IPS-18c (cell line): ENCODE measurements at regions not wholly inside any gene's neighbourhood (a gene's known extent, or its start where the extent isn't known, plus 50 kb on each side); places are given as distances from the start of the nearest gene placed in this dataset.

Source experiments
- H3K4me3 ChIP-seq: 2 replicates; pipeline ENCODE4 v1.7.0; 2013; ENCODE audit warnings: low read depth, mild to moderate bottlenecking, low read length, moderate library complexity; ENCODE audit not compliant: insufficient read depth
- H3K9me3 ChIP-seq: one replicate; pipeline ENCODE4 v1.6.1; 2013; ENCODE audit warnings: mild to moderate bottlenecking, low read length, moderate library complexity; ENCODE audit not compliant: control insufficient read depth, insufficient read depth

GRCh38 chr16:49095539-49095938 is 186.1 kb downstream of the CBLN1 start:
- Histone ChIP-seq H3K9me3 (no peaks in the 10 kb centered on the region), H3K4me3 (no peak overlapping the region)

DNA sequence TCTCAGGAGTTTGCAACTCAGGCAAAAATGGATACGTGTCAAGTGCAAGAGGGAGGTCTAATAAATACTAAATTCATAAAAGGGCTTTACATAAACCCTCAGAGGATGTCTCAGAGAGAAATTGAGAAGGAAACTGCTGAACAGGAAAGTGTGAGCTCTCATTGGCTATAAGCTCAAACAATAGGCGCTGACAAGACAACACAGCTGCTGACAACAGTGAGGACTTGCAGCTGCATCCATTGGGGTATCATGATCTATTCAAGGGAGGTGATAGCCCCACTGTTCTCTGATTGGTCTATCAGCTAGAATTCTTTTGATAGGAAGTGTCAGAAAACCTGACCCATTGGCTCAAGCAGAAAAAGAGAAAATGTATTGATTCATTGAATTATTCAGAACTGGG is 187.2 kb downstream of the CBLN1 start:
- H3K9me3 ChIP-seq: no peaks in the 10 kb centered on the region
- no peak overlapping the region for H3K4me3 ChIP-seq

- no peak overlapping the region for H3K4me3 ChIP-seq
- H3K9me3 ChIP-seq: no peaks in the 10 kb centered on the region
These were observed 187.7 kb downstream of the CBLN1 start for GRCh38 chr16:49093939-49094338.

GRCh38 chr16:49092704-49093103 is 188.9 kb downstream of the CBLN1 start:
- no peaks in the 10 kb centered on the region for H3K9me3 ChIP-seq
- no peak overlapping the region for H3K4me3 ChIP-seq

DNA sequence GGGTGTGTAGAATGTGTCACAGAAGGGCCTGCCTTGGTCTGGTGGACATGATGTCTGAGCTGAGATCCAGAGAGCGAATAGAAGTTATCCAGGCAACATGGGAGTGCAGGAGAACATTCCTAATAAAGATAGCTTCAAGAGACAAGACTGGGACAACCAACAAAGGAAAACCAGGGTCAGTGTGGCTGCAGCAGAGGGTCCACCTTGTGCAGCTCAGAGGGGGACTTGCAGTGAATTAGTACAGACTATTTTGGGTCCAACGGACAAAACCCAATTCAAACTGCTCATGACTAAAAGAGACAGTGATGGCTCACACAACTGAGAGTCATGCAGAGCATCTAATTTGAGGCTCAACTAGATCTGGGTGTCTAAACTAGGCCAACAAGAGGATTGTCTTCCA is 192.1 kb downstream of the CBLN1 start:
- Histone ChIP-seq H3K4me3 (no peak overlapping the region), H3K9me3 (no peaks in the 10 kb centered on the region)

- Histone ChIP-seq H3K4me3 (no peak overlapping the region), H3K9me3 (no peaks in the 10 kb centered on the region)
These were observed 192.6 kb downstream of the CBLN1 start for GRCh38 chr16:49089039-49089438.

- Histone ChIP-seq H3K4me3 (no peak overlapping the region), H3K9me3 (no peaks in the 10 kb centered on the region)
These were observed 196.0 kb downstream of the CBLN1 start for GRCh38 chr16:49085686-49086085.

DNA sequence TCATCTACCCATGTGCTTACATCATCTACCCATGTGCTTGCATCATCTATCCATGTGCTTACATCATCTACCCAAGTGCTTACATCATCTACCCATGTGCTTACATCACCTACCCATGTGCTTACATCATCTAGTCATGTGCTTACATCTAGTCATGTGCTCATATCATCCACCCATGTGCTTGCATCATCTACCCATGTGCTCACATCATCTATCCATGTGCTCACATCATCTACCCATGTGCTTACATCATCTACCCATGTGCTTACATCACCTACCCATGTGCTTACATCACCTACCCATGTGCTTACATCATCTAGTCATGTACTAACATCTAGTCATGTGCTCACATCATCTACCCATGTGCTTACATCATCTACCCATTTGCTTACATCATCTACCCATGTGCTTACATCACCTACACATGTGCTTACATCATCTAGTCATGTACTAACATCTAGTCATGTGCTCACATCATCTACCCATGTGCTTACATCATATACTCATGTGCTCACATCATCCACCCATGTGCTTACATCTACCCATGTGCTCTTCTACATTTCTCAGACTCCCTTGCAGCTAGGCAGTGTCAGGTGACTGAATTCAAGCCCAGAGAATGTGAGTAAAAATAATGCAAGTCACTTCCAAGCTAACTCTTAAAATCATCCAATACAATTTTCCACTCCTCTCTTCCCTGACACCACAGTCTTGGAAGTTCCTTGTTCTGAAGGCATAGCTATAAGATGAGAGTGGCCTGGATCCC is 196.8 kb downstream of the CBLN1 start:
- no peak overlapping the region for H3K4me3 ChIP-seq
- H3K9me3 ChIP-seq: no peaks in the 10 kb centered on the region

GRCh38 chr16:49081554-49081953 is 200.1 kb downstream of the CBLN1 start:
- no peaks in the 10 kb centered on the region for H3K9me3 ChIP-seq

DNA sequence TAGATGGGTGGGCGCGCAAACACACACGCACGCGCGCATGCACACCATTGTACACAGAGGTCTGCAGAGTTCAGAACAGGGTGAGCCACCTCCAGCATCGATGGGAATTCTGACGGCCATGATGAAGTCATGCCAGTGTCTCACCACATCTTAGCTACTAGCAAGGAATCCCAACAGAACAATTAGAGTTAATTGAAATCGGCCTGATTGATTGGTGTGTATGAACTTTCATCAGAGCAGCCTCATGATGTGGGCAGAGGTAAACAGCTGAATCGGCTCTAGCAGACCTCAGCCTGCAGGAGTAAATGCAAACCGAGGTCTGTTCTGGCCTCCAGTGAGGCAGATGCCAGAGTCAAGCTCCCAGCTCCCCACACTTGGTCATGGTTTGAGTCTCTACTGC is 200.6 kb downstream of the CBLN1 start:
- H3K4me3 ChIP-seq: no peak overlapping the region
- H3K9me3 ChIP-seq: no peaks in the 10 kb centered on the region

More at GRCh38 chr16:49081554-49081953, 200.1 kb downstream of the CBLN1 start:
- no peak overlapping the region for H3K4me3 ChIP-seq

GRCh38 chr16:49078571-49078970 is 203.1 kb downstream of the CBLN1 start:
- H3K9me3 ChIP-seq: no peaks in the 10 kb centered on the region
- H3K4me3 ChIP-seq: no peak overlapping the region

- H3K9me3 ChIP-seq: no peaks in the 10 kb centered on the region
- H3K4me3 ChIP-seq: no peak overlapping the region
These were observed 203.5 kb downstream of the CBLN1 start for GRCh38 chr16:49078104-49078503.

GRCh38 chr16:49075709-49076108 is 205.9 kb downstream of the CBLN1 start:
- Histone ChIP-seq H3K9me3 (no peaks in the 10 kb centered on the region), H3K4me3 (no peak overlapping the region)

DNA sequence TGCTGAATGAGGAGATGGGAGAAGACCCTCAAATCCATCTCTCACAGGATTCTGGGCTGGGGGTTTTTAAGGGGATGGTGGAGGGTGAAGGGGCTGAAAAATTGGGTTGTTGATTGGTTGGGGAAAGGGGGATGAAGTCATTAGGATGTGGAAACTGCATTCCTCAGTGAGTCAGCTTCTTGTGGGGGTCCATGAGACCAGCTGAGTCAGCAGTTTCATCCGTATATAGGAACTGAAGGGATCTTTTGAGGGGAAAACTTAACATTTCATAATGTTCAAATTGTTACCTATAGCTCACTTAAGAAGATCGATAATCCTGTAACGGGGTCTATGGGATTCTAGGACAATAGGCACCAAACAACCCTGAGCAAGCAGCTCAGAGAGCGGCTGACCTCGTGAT is 213.4 kb downstream of the CBLN1 start:
- H3K4me3 ChIP-seq: no peak overlapping the region
- H3K9me3 ChIP-seq: peaks cover 2% of the 10 kb centered on the region

- H3K4me3 ChIP-seq: no peak overlapping the region
- H3K9me3 ChIP-seq: peaks cover 2% of the 10 kb centered on the region
These were observed 213.9 kb downstream of the CBLN1 start for GRCh38 chr16:49067776-49068175.

DNA sequence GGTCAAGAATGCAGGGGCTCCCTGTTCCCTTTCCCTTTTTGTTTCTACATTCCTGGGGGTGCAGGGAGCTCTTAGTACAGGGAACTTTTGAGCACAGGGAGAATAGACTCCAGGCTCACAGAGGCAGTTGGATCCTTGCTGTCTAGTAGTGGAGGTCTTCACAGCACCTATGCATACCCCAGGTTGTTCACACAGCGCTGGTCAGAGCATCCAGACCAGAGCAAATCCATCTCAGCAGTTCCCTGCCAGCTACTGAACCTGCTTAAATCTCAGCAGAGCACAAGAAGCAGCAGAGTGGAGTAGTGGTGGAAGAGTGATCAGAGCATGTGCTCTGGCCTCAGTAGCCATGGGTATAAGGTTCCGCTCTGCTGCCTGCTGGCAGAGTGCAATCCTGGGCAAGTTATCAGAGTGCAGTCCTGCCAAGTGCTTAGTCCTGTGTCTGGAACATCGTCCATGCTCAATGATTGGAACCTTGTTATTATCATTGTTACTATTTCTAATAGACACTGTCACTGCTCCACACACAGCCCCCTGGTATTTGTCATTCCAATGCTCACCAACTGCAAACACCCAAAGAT is 220.4 kb downstream of the CBLN1 start:
- H3K9me3 ChIP-seq: no peaks in the 10 kb centered on the region
- no peak overlapping the region for H3K4me3 ChIP-seq

DNA sequence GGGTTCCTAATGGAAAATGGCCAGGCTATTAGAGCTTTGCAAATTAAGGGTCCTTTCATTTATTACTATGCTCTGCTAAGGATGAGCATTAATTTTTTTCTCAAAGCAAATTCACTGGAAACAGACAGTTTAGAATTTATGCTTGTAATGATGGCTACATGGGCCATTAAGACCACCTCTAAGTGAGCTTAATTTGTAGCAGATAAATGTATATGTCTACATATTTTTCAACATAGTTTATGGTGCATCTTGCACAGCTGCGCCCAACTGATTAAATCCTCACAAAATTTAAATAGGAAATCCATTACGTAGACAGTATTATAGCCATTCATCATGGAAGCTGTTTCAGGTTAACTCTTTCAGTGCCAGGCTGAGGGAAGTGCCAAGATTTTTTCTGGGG is 220.9 kb downstream of the CBLN1 start:
- no peaks in the 10 kb centered on the region for H3K9me3 ChIP-seq
- H3K4me3 ChIP-seq: no peak overlapping the region

GRCh38 chr16:49058382-49058781 is 223.3 kb downstream of the CBLN1 start:
- H3K4me3 ChIP-seq: no peak overlapping the region
- no peaks in the 10 kb centered on the region for H3K9me3 ChIP-seq

GRCh38 chr16:49057936-49058335 is 223.7 kb downstream of the CBLN1 start:
- H3K4me3 ChIP-seq: no peak overlapping the region
- no peaks in the 10 kb centered on the region for H3K9me3 ChIP-seq
